Nephron progenitor cell (in vitro differentiated cells): ENCODE measurements at regions not wholly inside any gene's neighbourhood (a gene's known extent, or its start where the extent isn't known, plus 50 kb on each side); places are given as distances from the start of the nearest gene placed in this dataset.

Source experiments
- DNase-seq: peaks from one replicate; pipeline ENCODE4 v3.0.0; 2021
- H3K27ac Mint-ChIP-seq: 2 replicates; pipeline ENCODE4 v1.8.0; 2021; ENCODE audit warnings: mild to moderate bottlenecking, moderate library complexity, mixed read lengths
- H3K27me3 Mint-ChIP-seq: 2 replicates; pipeline ENCODE4 v1.8.0; 2021; ENCODE audit warnings: mild to moderate bottlenecking, low read depth, mixed read lengths; ENCODE audit not compliant: poor library complexity
- H3K36me3 Mint-ChIP-seq: 2 replicates; pipeline ENCODE4 v1.8.0; 2021; ENCODE audit warnings: low read depth, mixed read lengths
- H3K4me1 Mint-ChIP-seq: 2 replicates; pipeline ENCODE4 v1.8.0; 2021; ENCODE audit warnings: mixed read lengths
- H3K4me3 Mint-ChIP-seq: 2 replicates; pipeline ENCODE4 v1.8.0; 2021; ENCODE audit warnings: mild to moderate bottlenecking, moderate library complexity, mixed read lengths
- H3K9me3 Mint-ChIP-seq: 2 replicates; pipeline ENCODE4 v1.8.0; 2021; ENCODE audit warnings: mild to moderate bottlenecking, moderate library complexity, mixed read lengths
- CTCF ChIP-seq: fragments of 200-600 bp; sonication (generic); IDR thresholded peaks from 2 replicates; pipeline ENCODE4 v1.5.0; 2021; ENCODE audit warnings: antibody characterized with exemption

DNA sequence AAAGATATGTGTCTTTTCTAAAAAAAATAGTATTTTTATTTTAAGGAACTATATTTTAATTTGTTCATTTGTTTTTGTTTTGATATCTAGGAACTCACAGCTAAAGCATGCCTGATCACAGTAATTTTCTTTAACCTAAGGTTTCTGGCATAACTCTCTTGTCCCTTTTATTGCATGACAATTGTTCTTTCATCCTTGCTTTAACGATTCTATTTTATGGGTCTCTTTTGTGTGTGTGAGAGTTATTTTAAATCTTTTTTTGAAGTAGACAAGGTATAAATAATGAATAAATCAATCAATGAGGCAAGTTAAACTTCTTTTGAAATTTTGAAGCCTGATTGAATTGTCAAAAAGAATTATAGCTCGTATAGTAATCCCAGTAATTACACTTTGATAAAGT, 747.8 kb upstream of the GOLIM4 start:
- Mint-ChIP-seq H3K9me3 (peaks cover 4% of the 10 kb centered on the region), H3K27ac (no peak overlapping the region), H3K4me1 (no peaks in the 10 kb centered on the region), H3K36me3 (no peaks in the 10 kb centered on the region), H3K4me3 (no peak overlapping the region), H3K27me3 (peaks cover 27% of the 10 kb centered on the region)
- DNase-seq: no peak
- TF ChIP-seq CTCF: no peak

- H3K4me3 Mint-ChIP-seq: no peak overlapping the region
- H3K9me3 Mint-ChIP-seq: no peaks in the 10 kb centered on the region
- no peak for DNase-seq
- no peak overlapping the region for H3K27ac Mint-ChIP-seq
- peaks cover 5% of the 10 kb centered on the region for H3K27me3 Mint-ChIP-seq
- no peaks in the 10 kb centered on the region for H3K4me1 Mint-ChIP-seq
- H3K36me3 Mint-ChIP-seq: peaks cover 5% of the 10 kb centered on the region
- TF ChIP-seq CTCF: no peak
Measured at GRCh38 chr3:168839653-168840052, 743.9 kb upstream of the GOLIM4 start.

DNA sequence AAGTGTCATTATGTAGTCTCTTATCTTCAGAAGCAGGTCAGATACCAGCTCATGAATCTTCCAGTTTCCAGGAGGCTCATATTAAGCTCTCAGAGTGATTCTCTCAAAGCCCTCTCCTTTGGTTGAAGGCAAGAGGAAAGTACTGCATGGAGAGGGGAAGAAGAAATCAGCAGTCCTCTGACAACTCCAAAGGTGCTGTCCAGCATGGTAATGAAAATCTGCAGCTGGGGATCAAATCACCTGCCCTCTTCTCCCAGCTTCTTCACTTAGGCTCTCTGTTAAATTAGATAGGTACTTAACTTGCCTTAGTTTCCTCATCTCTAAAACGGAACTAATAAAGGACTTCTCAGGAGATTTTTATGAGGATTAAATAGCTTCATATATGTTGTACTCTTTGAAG, 738.8 kb upstream of the GOLIM4 start:
- TF ChIP-seq CTCF: no peak
- Mint-ChIP-seq H3K36me3 (peaks cover 17% of the 10 kb centered on the region), H3K27ac (no peak overlapping the region), H3K27me3 (no peaks in the 10 kb centered on the region), H3K9me3 (peaks cover 7% of the 10 kb centered on the region), H3K4me1 (no peaks in the 10 kb centered on the region), H3K4me3 (no peak overlapping the region)
- no peak for DNase-seq

- H3K4me3 Mint-ChIP-seq: no peak overlapping the region
- peaks cover 8% of the 10 kb centered on the region for H3K4me1 Mint-ChIP-seq
- H3K36me3 Mint-ChIP-seq: peaks cover 7% of the 10 kb centered on the region
- DNase-seq: no peak
- H3K27me3 Mint-ChIP-seq: no peaks in the 10 kb centered on the region
- TF ChIP-seq CTCF: no peak
- H3K27ac Mint-ChIP-seq: peak overlapping the region; percentile 55
- peaks cover 7% of the 10 kb centered on the region for H3K9me3 Mint-ChIP-seq
Measured at GRCh38 chr3:168828943-168829342, 733.2 kb upstream of the GOLIM4 start.

- no peaks in the 10 kb centered on the region for H3K27me3 Mint-ChIP-seq
- peaks cover 3% of the 10 kb centered on the region for H3K36me3 Mint-ChIP-seq
- no peak overlapping the region for H3K4me3 Mint-ChIP-seq
- no peak for DNase-seq
- peak overlapping the region; percentile 23 for H3K27ac Mint-ChIP-seq
- TF ChIP-seq CTCF: no peak
- peaks cover 3% of the 10 kb centered on the region for H3K9me3 Mint-ChIP-seq
- peaks cover 8% of the 10 kb centered on the region for H3K4me1 Mint-ChIP-seq
Measured at GRCh38 chr3:168828536-168828935, 732.8 kb upstream of the GOLIM4 start.

GRCh38 chr3:168828014-168828413, 732.3 kb upstream of the GOLIM4 start:
- no peak overlapping the region for H3K4me3 Mint-ChIP-seq
- H3K27ac Mint-ChIP-seq: no peak overlapping the region

More at GRCh38 chr3:168828014-168828413, 732.3 kb upstream of the GOLIM4 start:
- Mint-ChIP-seq H3K4me1 (peaks cover 8% of the 10 kb centered on the region), H3K27me3 (no peaks in the 10 kb centered on the region), H3K36me3 (no peaks in the 10 kb centered on the region), H3K9me3 (no peaks in the 10 kb centered on the region)
- no peak for DNase-seq
- TF ChIP-seq CTCF: no peak
